Nephron (organoid): ENCODE measurements at regions not wholly inside any gene's neighbourhood (a gene's known extent, or its start where the extent isn't known, plus 50 kb on each side); places are given as distances from the start of the nearest gene placed in this dataset.

ENCODE experiments used
- H3K27ac Mint-ChIP-seq, 3 experiments: 2 replicates each; pipeline ENCODE4 v1.8.0; 2020; ENCODE audit warnings: mixed read lengths in 3 of 3, mild to moderate bottlenecking in 2 of 3, moderate library complexity in 1 of 3
- H3K27me3 Mint-ChIP-seq: 2 replicates; pipeline ENCODE4 v1.8.0; 2021; ENCODE audit warnings: low read depth, mild to moderate bottlenecking, moderate library complexity, mixed read lengths
- H3K36me3 Mint-ChIP-seq: 2 replicates; pipeline ENCODE4 v1.8.0; 2020; ENCODE audit warnings: low read depth, mixed read lengths
- H3K4me1 Mint-ChIP-seq: 2 replicates; pipeline ENCODE4 v1.8.0; 2020; ENCODE audit warnings: mixed read lengths
- H3K4me3 Mint-ChIP-seq, 3 experiments: 2 replicates each; pipeline ENCODE4 v1.8.0; 2020; ENCODE audit warnings: mild to moderate bottlenecking in 3 of 3, mixed read lengths in 3 of 3, moderate library complexity in 2 of 3
- H3K9me3 Mint-ChIP-seq: 2 replicates; pipeline ENCODE4 v1.8.0; 2020; ENCODE audit warnings: mixed read lengths
- TF ChIP-seq, protein P1 (sequence below), 3 experiments: fragments of 200-600 bp; sonication (generic); IDR thresholded peaks; one replicate each; pipeline ENCODE4 v1.5.0; 2021; ENCODE audit warnings: antibody characterized with exemption in 3 of 3; ENCODE audit not compliant: unreplicated experiment in 3 of 3

DNA sequence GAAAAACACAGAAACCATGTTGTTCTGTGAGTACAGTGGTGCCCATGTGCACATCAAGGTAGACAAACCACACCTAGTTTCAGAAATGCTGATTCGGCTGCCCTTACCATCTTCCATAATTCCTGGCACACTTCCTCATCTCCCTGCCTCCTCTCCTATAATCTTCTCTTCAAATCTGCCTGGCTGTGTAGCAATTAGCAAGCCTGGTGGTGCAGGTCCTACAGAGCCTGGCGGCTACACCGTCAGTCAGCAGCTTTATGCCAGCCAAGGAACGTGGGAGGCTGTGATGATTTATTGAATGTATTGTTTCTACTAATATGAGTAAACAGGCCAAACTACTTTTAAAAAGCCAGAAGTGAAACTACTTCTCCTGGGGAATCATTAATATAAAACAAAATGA is 106.8 kb downstream of the SEMA6D start:
- peaks cover 34% of the 10 kb centered on the region for H3K4me1 Mint-ChIP-seq
- no peaks in the 10 kb centered on the region for H3K36me3 Mint-ChIP-seq
- no peaks in the 10 kb centered on the region for H3K27me3 Mint-ChIP-seq
- H3K9me3 Mint-ChIP-seq = peaks cover 2% of the 10 kb centered on the region
- H3K4me3 Mint-ChIP-seq = no peak overlapping the region
- peak overlapping the region; percentile 37 to 63 (median 46) for H3K27ac Mint-ChIP-seq
- TF ChIP-seq, protein P1, sequence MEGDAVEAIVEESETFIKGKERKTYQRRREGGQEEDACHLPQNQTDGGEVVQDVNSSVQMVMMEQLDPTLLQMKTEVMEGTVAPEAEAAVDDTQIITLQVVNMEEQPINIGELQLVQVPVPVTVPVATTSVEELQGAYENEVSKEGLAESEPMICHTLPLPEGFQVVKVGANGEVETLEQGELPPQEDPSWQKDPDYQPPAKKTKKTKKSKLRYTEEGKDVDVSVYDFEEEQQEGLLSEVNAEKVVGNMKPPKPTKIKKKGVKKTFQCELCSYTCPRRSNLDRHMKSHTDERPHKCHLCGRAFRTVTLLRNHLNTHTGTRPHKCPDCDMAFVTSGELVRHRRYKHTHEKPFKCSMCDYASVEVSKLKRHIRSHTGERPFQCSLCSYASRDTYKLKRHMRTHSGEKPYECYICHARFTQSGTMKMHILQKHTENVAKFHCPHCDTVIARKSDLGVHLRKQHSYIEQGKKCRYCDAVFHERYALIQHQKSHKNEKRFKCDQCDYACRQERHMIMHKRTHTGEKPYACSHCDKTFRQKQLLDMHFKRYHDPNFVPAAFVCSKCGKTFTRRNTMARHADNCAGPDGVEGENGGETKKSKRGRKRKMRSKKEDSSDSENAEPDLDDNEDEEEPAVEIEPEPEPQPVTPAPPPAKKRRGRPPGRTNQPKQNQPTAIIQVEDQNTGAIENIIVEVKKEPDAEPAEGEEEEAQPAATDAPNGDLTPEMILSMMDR (IDR thresholded peaks at IDR 0.05; ENCODE audit: unreplicated experiment in 3 of 3) = no peak

DNA sequence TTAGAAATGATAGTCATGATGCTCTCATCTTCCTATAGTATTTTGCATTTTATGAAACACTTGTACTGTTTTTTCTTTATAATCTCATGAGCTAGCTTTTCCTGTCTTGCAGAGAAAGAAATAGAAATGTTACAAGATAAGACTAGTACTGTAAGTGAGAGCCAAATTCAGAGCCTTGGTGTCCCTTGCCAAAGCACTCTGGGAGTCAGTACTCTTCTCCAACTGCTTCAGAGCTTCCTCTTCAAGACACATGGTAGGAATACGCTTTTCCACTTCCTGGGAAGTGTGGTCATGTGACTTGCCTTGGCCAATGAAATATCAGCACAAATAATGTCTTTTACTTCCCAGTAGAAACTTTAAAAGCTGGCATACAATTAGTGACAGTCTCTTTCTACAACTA is 112.4 kb downstream of the SEMA6D start:
- no peak overlapping the region for H3K4me3 Mint-ChIP-seq
- peaks cover 5% of the 10 kb centered on the region for H3K4me1 Mint-ChIP-seq
- TF ChIP-seq, protein P1 (IDR thresholded peaks at IDR 0.05; ENCODE audit: unreplicated experiment in 3 of 3) = no peak
- H3K36me3 Mint-ChIP-seq = no peaks in the 10 kb centered on the region
- no peak overlapping the region for H3K27ac Mint-ChIP-seq
- no peaks in the 10 kb centered on the region for H3K27me3 Mint-ChIP-seq
- H3K9me3 Mint-ChIP-seq = peaks cover 10% of the 10 kb centered on the region

DNA sequence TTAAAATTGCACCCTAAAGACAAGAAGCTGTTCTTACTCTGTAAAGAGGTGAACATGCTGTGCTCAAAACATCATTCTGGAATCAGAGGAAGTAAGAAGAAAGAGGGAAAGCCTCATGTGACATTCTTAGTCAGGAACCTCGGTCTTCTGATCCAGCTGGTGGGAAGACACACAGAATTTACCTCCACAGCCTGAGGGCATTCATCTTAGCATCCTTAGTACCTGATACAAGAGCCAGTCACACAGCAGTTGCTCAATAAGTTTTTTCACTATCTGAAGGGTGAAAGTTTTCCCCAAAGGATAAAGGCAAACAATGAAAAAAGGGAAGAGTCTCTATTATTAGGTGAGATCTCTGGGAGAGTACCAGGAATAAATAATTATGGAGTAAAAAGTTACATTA is 116.8 kb downstream of the SEMA6D start:
- H3K4me1 Mint-ChIP-seq = peaks cover 5% of the 10 kb centered on the region
- H3K9me3 Mint-ChIP-seq = peaks cover 12% of the 10 kb centered on the region

GRCh38 chr15:47839233-47839825 is 122.0 kb downstream of the SEMA6D start:
- no peaks in the 10 kb centered on the region for H3K36me3 Mint-ChIP-seq
- peaks cover 4% of the 10 kb centered on the region for H3K9me3 Mint-ChIP-seq
- no peak overlapping the region for H3K4me3 Mint-ChIP-seq
- TF ChIP-seq, protein P1 (IDR thresholded peaks at IDR 0.05; ENCODE audit: unreplicated experiment in 3 of 3) = no peak
- H3K27me3 Mint-ChIP-seq = no peaks in the 10 kb centered on the region
- H3K4me1 Mint-ChIP-seq = peaks cover 8% of the 10 kb centered on the region
- H3K27ac Mint-ChIP-seq = no peak overlapping the region

More for the DNA sequence above, 116.8 kb downstream of the SEMA6D start:
- Mint-ChIP-seq H3K4me3 (no peak overlapping the region), H3K36me3 (no peaks in the 10 kb centered on the region), H3K27ac (peak overlapping the region in 2 of 3 experiments; percentile 32 to 34), H3K27me3 (no peaks in the 10 kb centered on the region)
- TF ChIP-seq, protein P1 (IDR thresholded peaks at IDR 0.05; ENCODE audit: unreplicated experiment in 3 of 3) = no peak

DNA sequence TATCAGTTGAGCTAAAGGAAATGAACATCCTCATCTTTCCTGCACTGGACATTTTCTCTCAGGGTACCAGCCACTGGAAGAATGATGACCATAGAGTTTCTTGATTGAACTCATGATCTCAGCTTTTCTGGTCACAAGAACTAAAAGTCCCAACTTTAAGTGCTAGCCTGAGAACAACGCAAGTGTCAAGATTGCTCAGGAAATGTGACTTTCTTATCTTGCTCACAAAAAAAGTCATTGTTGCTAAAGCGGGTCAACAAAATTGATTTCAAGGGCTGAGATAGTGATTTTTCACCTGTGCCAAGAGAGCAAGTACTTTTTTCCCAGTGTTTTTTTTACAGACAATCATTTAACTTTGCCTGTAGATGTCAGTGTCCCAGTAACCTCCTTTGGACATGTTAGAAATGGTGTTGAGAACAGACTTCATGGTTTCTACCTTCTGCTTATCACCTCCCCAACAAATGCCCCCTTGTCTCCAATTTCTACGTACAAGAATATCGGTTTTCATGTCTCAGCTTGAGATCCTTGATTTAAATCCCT is 125.9 kb downstream of the SEMA6D start:
- TF ChIP-seq, protein P1 (IDR thresholded peaks at IDR 0.05; ENCODE audit: unreplicated experiment in 3 of 3) = no peak
- H3K9me3 Mint-ChIP-seq = no peaks in the 10 kb centered on the region
- no peak overlapping the region for H3K4me3 Mint-ChIP-seq
- H3K4me1 Mint-ChIP-seq = peaks cover 17% of the 10 kb centered on the region
- H3K36me3 Mint-ChIP-seq = no peaks in the 10 kb centered on the region
- no peak overlapping the region for H3K27ac Mint-ChIP-seq
- H3K27me3 Mint-ChIP-seq = no peaks in the 10 kb centered on the region

DNA sequence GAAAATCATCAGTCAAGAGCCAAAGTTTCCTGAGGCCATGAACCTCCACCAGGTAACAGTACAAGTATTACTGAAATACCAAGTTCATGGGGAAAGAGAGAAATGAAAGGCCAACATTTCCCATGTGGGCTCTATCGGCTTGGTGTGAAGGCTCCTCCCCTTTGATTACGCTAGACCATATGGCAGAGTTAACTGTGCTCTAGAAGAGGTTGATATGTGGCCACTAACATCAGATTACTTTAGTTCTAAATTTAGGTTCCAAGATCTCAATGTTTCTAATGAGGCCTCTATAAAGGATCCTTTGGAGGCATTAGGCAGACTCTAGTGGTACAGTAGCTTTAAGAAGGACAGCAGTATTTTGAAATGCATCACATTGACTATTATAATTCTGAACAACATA is 127.1 kb downstream of the SEMA6D start:
- Mint-ChIP-seq H3K27me3 (no peaks in the 10 kb centered on the region), H3K9me3 (no peaks in the 10 kb centered on the region), H3K4me3 (no peak overlapping the region), H3K36me3 (no peaks in the 10 kb centered on the region), H3K4me1 (peaks cover 17% of the 10 kb centered on the region), H3K27ac (no peak overlapping the region)
- TF ChIP-seq, protein P1 (IDR thresholded peaks at IDR 0.05; ENCODE audit: unreplicated experiment in 3 of 3) = no peak
